H1 (cell line): ENCODE measurements at regions not wholly inside any gene's neighbourhood (a gene's known extent, or its start where the extent isn't known, plus 50 kb on each side); places are given as distances from the start of the nearest gene placed in this dataset.

ENCODE experiments used
- CTCF ChIA-PET: fragments of 300-600 bp; sonication (Branson Sonifier 250); formaldehyde crosslinking; loops from one replicate; lab custom pipeline; 2021; ENCODE audit not compliant: partially characterized antibody; lab: Charles Lee
- POLR2A ChIA-PET: fragments of 300-600 bp; sonication (Branson Sonifier 250); formaldehyde crosslinking; loops from one replicate; lab custom pipeline; 2021; ENCODE audit warnings: inconsistent platforms; ENCODE audit not compliant: partially characterized antibody; lab: Charles Lee
- DNase-seq, 2 experiments: peaks; one replicate each; pipeline versions ENCODE4 v3.0.0 to v3.0.0-alpha.2; 2010 to 2022; ENCODE audit warnings: low spot score in 2 of 2, low read depth in 1 of 2, mixed read lengths in 1 of 2
- FAIRE-seq: peaks from 2 replicates; lab custom pipeline; 2011; peaks lifted over from hg19 to GRCh38; lab: Jason Lieb, UNC
- H2AFZ ChIP-seq: 2 replicates; pipeline ENCODE4 v1.8.1; 2012; ENCODE audit warnings: low read length, inconsistent platforms
- H2AK5ac ChIP-seq: 2 replicates; pipeline ENCODE4 v1.6.1; 2013; ENCODE audit warnings: low read depth, low read length
- H2BK120ac ChIP-seq: replicated peaks from 2 replicates; pipeline ENCODE3; 2013; ENCODE audit warnings: low read depth, low read length, inconsistent platforms
- H2BK12ac ChIP-seq: 2 replicates; pipeline ENCODE4 v1.6.1; 2013; ENCODE audit warnings: low read depth, low read length
- H2BK15ac ChIP-seq: 2 replicates; pipeline ENCODE4 v1.6.1; 2013; ENCODE audit warnings: low read length
- H2BK20ac ChIP-seq: 2 replicates; pipeline ENCODE4 v1.6.1; 2013; ENCODE audit warnings: low read length
- H2BK5ac ChIP-seq: 2 replicates; pipeline ENCODE4 v1.6.1; 2013; ENCODE audit warnings: low read depth, low read length
- H3K14ac ChIP-seq: 2 replicates; pipeline ENCODE4 v1.6.1; 2013; ENCODE audit warnings: inconsistent platforms; ENCODE audit not compliant: insufficient read length
- H3K18ac ChIP-seq: 2 replicates; pipeline ENCODE4 v1.6.1; 2013; ENCODE audit warnings: low read length; ENCODE audit errors: extremely low read depth
- H3K23ac ChIP-seq: 2 replicates; pipeline ENCODE4 v1.6.1; 2013; ENCODE audit warnings: inconsistent platforms; ENCODE audit not compliant: insufficient read length
- H3K23me2 ChIP-seq: 2 replicates; pipeline ENCODE4 v1.6.1; 2013; ENCODE audit warnings: low read depth, low read length
- H3K27ac ChIP-seq: 2 replicates; pipeline ENCODE4 v1.6.1; 2011; ENCODE audit warnings: low read depth, low read length, inconsistent platforms
- H3K27me3 ChIP-seq, 4 experiments: replicated peaks in 1 of 4; 1 replicate in 1 of 4; 2 replicates in 3 of 4; pipeline versions ENCODE4 v1.6.1 to v1.8.1; 2011 to 2013; ENCODE audit warnings: low read length in 3 of 4, mild to moderate bottlenecking in 3 of 4, inconsistent platforms in 2 of 4, mixed read lengths in 2 of 4, moderate library complexity in 1 of 4; ENCODE audit not compliant: control insufficient read depth in 3 of 4, insufficient read depth in 3 of 4; ENCODE audit errors: extremely low read depth in 1 of 4
- H3K36me3 ChIP-seq, 4 experiments: 2 replicates each; pipeline versions ENCODE4 v1.6.1 to v1.8.1; 2011 to 2013; ENCODE audit warnings: mild to moderate bottlenecking in 4 of 4, low read length in 3 of 4, moderate library complexity in 2 of 4, control low read depth in 1 of 4, inconsistent platforms in 1 of 4; ENCODE audit not compliant: insufficient read depth in 4 of 4, control insufficient read depth in 2 of 4
- H3K4ac ChIP-seq: replicated peaks from 2 replicates; pipeline ENCODE3; 2013; ENCODE audit warnings: low read length, low read depth, mixed read lengths, inconsistent platforms; ENCODE audit not compliant: insufficient read length
- H3K4me1 ChIP-seq, 4 experiments: replicated peaks in 1 of 4; 1 replicate in 1 of 4; 2 replicates in 3 of 4; pipeline versions ENCODE4 v1.6.1 to v1.8.1; 2011 to 2013; ENCODE audit warnings: low read length in 3 of 4, inconsistent platforms in 2 of 4, mixed read lengths in 1 of 4; ENCODE audit not compliant: insufficient read depth in 4 of 4, control insufficient read depth in 3 of 4
- H3K4me2 ChIP-seq, 2 experiments: 2 replicates each; pipeline versions ENCODE4 v1.6.1 to v1.8.1; 2011 to 2013; ENCODE audit warnings: low read depth in 2 of 2, low read length in 2 of 2, control low read depth in 1 of 2, inconsistent platforms in 1 of 2, mild to moderate bottlenecking in 1 of 2; ENCODE audit not compliant: insufficient read depth in 1 of 2
- H3K4me3 ChIP-seq, 4 experiments: fragments of 200-600, 300-600 bp in 1 of 4; sonication (generic), shearing (Covaris generic), sonication (Bioruptor Twin) in 1 of 4; 2 replicates each; pipeline versions ENCODE4 v1.5.1 to v1.8.1; 2011 to 2016; ENCODE audit warnings: low read length in 4 of 4, low read depth in 3 of 4, control low read depth in 2 of 4, inconsistent platforms in 2 of 4, mild to moderate bottlenecking in 2 of 4, mixed read lengths in 1 of 4, moderate library complexity in 1 of 4; ENCODE audit not compliant: insufficient read depth in 2 of 4; ENCODE audit errors: extremely low read depth in 1 of 4
- H3K56ac ChIP-seq: replicated peaks from 2 replicates; pipeline ENCODE3; 2013; ENCODE audit warnings: low read depth, mild to moderate bottlenecking, mixed read lengths, low read length, inconsistent platforms; ENCODE audit not compliant: insufficient read length
- H3K79me1 ChIP-seq: 2 replicates; pipeline ENCODE4 v1.6.1; 2013; ENCODE audit warnings: low read depth, low read length, control low read depth
- H3K79me2 ChIP-seq, 2 experiments: 2 replicates each; pipeline versions ENCODE4 v1.6.1 to v1.8.1; 2012 to 2013; ENCODE audit warnings: low read length in 2 of 2, mild to moderate bottlenecking in 2 of 2, inconsistent platforms in 1 of 2; ENCODE audit not compliant: insufficient read depth in 2 of 2, control insufficient read depth in 1 of 2
- H3K9ac ChIP-seq, 4 experiments: replicated peaks in 1 of 4; 1 replicate in 1 of 4; 2 replicates in 3 of 4; pipeline versions ENCODE4 v1.6.1 to v1.8.1; 2011 to 2013; ENCODE audit warnings: low read depth in 3 of 4, low read length in 3 of 4, control low read depth in 2 of 4, mild to moderate bottlenecking in 2 of 4, moderate library complexity in 2 of 4, inconsistent platforms in 1 of 4; ENCODE audit errors: extremely low read depth in 1 of 4
- H3K9me3 ChIP-seq, 2 experiments: 2 replicates each; pipeline versions ENCODE4 v1.6.1 to v1.8.1; 2012 to 2013; ENCODE audit warnings: mild to moderate bottlenecking in 2 of 2, moderate library complexity in 2 of 2, control low read depth in 1 of 2, inconsistent platforms in 1 of 2, low read depth in 1 of 2, low read length in 1 of 2, mixed read lengths in 1 of 2; ENCODE audit not compliant: insufficient read depth in 2 of 2
- H4K20me1 ChIP-seq, 2 experiments: replicated peaks in 1 of 2; 2 replicates each; pipeline versions ENCODE3 to v1.8.1; 2011 to 2013; ENCODE audit warnings: inconsistent platforms in 2 of 2, low read length in 2 of 2, mild to moderate bottlenecking in 1 of 2; ENCODE audit not compliant: insufficient read depth in 2 of 2, control insufficient read depth in 1 of 2
- H4K5ac ChIP-seq: 2 replicates; pipeline ENCODE4 v1.6.1; 2013; ENCODE audit warnings: low read length, low read depth, mixed read lengths, inconsistent platforms; ENCODE audit not compliant: insufficient read length
- H4K8ac ChIP-seq: 2 replicates; pipeline ENCODE4 v1.8.0; 2013; ENCODE audit warnings: mild to moderate bottlenecking, moderate library complexity, low read length, inconsistent platforms; ENCODE audit not compliant: insufficient read depth; ENCODE audit errors: extremely low read depth
- H4K91ac ChIP-seq: replicated peaks from 2 replicates; pipeline ENCODE3; 2013; ENCODE audit warnings: low read length, mixed read lengths, inconsistent platforms; ENCODE audit not compliant: insufficient read length
- RFX5 ChIP-seq: IDR thresholded peaks from 2 replicates; pipeline ENCODE4 v1.6.1; 2011; ENCODE audit warnings: low read depth, low read length, improper control_type of control experiment, borderline replicate concordance
- SAP30 ChIP-seq: fragments of 300-600 bp; sonication (generic); IDR thresholded peaks from 2 replicates; pipeline ENCODE4 v1.7.1; 2012; ENCODE audit warnings: low read length, moderate library complexity, mild to moderate bottlenecking, inconsistent platforms; ENCODE audit not compliant: insufficient read depth, insufficient replicate concordance
- SP1 ChIP-seq: IDR thresholded peaks from 2 replicates; pipeline ENCODE4 v1.6.1; 2011; ENCODE audit warnings: low read depth, low read length
- SRF ChIP-seq: IDR thresholded peaks from 2 replicates; pipeline ENCODE4 v1.6.1; 2011; ENCODE audit warnings: mild to moderate bottlenecking, low read depth, low read length, moderate library complexity
- TBP ChIP-seq: IDR thresholded peaks from 2 replicates; pipeline ENCODE4 v1.6.1; 2011; ENCODE audit warnings: low read depth, low read length, improper control_type of control experiment
- WGBS, 2 experiments: shearing (Covaris generic) in 1 of 2; methylation state at CpG; one replicate each; pipeline versions ENCODE4 v1.1.6 to v1.1.7; 2013 to 2015; ENCODE audit warnings: low lambda C conversion rate in 2 of 2, mixed read lengths in 2 of 2, inconsistent platforms in 1 of 2, low coverage in 1 of 2, missing lambda C conversion rate in 1 of 2; ENCODE audit not compliant: insufficient replicate concordance in 2 of 2, insufficient coverage in 1 of 2, insufficient read length in 1 of 2; ENCODE audit errors: extremely low coverage in 1 of 2, missing lambda C conversion rate in 1 of 2; 5-methylcytosine and 5-hydroxymethylcytosine counted together
- TF ChIP-seq, protein P1 (sequence below), 3 experiments: IDR thresholded peaks; 1 replicate in 2 of 3; 2 replicates in 1 of 3; pipeline versions ENCODE4 v1.5.1 to v1.6.1; 2011; ENCODE audit warnings: low read length in 3 of 3, mild to moderate bottlenecking in 3 of 3, inconsistent platforms in 2 of 3, low read depth in 1 of 3, moderate library complexity in 1 of 3; ENCODE audit not compliant: insufficient read depth in 1 of 3; ENCODE audit errors: control extremely low read depth in 1 of 3

DNA sequence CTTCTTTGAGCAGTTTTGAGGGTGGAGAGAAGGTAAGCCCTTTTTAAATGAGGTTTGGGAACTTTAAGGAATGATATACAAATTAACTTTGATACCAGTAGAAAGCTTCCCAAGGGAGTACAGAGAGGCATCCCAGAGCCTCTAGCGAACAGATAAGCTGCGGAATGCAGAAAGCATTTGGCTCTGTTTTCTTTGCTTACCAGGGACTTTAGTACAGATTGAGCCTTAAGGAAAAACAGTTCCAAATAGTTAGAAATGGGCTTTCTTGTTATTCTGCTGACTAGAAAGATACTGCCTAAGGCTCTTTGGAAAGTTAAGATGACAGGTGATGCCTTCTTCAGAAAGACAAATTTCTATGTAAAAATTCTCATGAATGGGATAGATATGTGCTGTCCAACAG lies 261.7 kb upstream of the FOXN3 start:
- Histone ChIP-seq H2AFZ (no peak overlapping the region), H3K79me1 (no peaks in the 10 kb centered on the region), H4K91ac (no peak overlapping the region), H4K5ac (no peak overlapping the region), H4K8ac (no peak overlapping the region), H4K20me1 (no peaks in the 10 kb centered on the region), H3K27ac (no peak overlapping the region), H3K4me1 (no peaks in the 10 kb centered on the region), H2BK12ac (no peak overlapping the region), H2AK5ac (no peak overlapping the region), H3K27me3 (no peaks in the 10 kb centered on the region), H2BK120ac (no peak overlapping the region), H3K56ac (no peak overlapping the region), H3K18ac (no peak overlapping the region), H3K9me3 (peaks cover 11% of the 10 kb centered on the region in 2 experiments; a peak in 3 of 4 replicates), H3K23ac (no peak overlapping the region), H2BK20ac (no peak overlapping the region), H3K36me3 (no peaks in the 10 kb centered on the region), H3K14ac (no peak overlapping the region), H3K4me3 (no peak overlapping the region), H3K9ac (no peak overlapping the region), H3K23me2 (0 out of 2 replicates have a peak, but pooled peaks cover 2% of the 10 kb centered on the region), H2BK5ac (no peak overlapping the region), H3K79me2 (no peaks in the 10 kb centered on the region), H2BK15ac (no peak overlapping the region), H3K4me2 (no peak overlapping the region), H3K4ac (no peak overlapping the region)
- CTCF ChIA-PET = interaction anchor here (0.8 to 1.3 kb wide), 2 partner anchors 33 to 89 kb away, joined by 3 read pairs; no protein-coding TSS in a partner anchor
- TF ChIP-seq RFX5 (no peak), SP1 (no peak), SRF (no peak), SAP30 (no peak), TBP (no peak)
- TF ChIP-seq, protein P1, sequence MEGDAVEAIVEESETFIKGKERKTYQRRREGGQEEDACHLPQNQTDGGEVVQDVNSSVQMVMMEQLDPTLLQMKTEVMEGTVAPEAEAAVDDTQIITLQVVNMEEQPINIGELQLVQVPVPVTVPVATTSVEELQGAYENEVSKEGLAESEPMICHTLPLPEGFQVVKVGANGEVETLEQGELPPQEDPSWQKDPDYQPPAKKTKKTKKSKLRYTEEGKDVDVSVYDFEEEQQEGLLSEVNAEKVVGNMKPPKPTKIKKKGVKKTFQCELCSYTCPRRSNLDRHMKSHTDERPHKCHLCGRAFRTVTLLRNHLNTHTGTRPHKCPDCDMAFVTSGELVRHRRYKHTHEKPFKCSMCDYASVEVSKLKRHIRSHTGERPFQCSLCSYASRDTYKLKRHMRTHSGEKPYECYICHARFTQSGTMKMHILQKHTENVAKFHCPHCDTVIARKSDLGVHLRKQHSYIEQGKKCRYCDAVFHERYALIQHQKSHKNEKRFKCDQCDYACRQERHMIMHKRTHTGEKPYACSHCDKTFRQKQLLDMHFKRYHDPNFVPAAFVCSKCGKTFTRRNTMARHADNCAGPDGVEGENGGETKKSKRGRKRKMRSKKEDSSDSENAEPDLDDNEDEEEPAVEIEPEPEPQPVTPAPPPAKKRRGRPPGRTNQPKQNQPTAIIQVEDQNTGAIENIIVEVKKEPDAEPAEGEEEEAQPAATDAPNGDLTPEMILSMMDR (IDR thresholded peaks at IDR 0.05; ENCODE audit: control extremely low read depth in 1 of 3, insufficient read depth in 1 of 3, low read depth in 1 of 3, low read length in 3 of 3) = no peak
- WGBS, 2 experiments = 90% methylated on average over 2 of the region's 2 CpGs; no CpG with 5 or more reads in 1 of the 2 experiments
- FAIRE-seq (no peak), DNase-seq (no peak)
- POLR2A ChIA-PET = no interaction called here
